Hematopoietic multipotent progenitor cell treated with erythropoietin and hydrocortisone succinate and interleukin-3 and kit ligand, for 4 days (in vitro differentiated cells): ENCODE measurements at regions not wholly inside any gene's neighbourhood (a gene's known extent, or its start where the extent isn't known, plus 50 kb on each side); places are given as distances from the start of the nearest gene placed in this dataset.

Source experiments
- DNase-seq: peaks from one replicate; pipeline ENCODE4 v3.0.0-alpha.2; 2015

DNA sequence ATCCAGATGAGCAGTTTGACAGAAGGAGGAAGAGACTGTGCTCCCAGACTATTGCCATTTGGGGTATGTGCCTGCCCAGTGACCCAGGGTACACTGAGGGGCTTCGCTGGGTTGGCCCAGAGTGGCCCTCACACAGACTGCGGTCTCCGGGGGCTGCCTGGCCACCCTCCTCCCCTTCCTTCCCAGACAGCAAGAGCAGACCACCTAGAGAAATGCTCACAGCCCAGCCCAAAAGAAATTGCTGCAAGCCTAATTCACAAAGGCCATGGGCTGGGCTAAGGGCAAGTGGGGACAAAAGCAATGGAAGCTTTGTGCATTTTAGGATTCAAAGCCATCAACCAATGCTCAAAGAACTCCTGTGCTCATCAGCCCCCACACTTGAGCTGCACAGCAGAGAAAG lies 277.6 kb downstream of the CDC5L start:
- DNase-seq: no peak

DNA sequence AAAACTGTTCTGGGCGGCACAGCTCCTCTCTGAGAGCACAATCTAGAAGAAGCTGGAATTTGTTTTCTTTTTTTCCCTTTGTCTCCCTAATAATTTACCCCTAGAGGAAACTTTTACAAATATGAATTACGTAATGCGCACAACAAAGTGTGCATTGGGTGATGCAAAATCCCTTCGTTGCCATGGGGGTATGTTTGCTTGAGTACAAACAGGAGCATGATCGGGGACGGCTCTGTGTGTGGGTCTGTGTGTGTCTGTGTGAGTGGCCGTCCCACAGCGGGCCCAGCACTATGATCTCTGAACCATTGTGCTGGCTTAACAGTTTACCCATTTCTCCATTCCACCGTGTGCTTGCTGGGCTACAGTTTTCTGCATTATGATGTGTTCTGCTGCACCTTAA lies 278.2 kb downstream of the CDC5L start:
- no peak for DNase-seq

DNA sequence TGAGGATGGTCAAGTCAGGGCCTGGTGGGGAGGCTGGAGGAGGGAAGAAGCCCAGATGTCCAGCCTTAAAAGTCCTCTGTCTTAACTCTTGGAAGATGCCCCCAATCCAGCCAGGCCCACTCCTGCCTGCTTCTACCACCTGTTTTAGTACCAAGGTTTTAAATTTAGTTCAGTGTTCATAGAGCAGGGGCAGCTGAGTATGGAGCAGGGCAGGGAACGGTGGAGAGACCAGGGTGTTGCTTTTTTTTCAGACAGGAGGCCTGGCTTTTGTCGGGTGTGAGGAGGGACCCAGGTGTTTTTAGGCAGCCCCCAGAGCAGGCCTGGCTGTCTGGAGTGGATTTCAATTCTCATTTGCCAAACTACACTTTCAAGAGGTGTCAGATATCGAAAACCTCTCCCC lies 278.8 kb downstream of the CDC5L start:
- no peak for DNase-seq

DNA sequence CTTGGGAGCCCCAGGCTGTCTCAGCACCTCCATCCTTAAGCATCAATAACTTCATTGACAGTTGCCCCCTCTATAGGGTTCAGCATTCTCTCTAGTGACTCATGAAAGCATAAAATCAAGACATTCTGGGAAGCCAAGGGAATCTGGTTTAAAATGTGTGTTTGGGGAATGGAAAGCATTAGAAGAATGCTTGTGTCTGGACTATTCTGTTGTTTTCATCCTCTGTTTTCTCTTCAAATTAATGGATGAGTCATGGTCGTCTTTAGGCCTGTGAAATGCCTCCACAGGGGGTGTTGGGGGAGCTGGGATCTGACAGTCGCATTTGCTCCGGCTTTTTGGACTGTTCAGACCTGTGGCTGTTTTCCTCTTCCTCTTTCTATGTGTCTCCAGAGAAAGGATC lies 279.7 kb downstream of the CDC5L start:
- no peak for DNase-seq

DNA sequence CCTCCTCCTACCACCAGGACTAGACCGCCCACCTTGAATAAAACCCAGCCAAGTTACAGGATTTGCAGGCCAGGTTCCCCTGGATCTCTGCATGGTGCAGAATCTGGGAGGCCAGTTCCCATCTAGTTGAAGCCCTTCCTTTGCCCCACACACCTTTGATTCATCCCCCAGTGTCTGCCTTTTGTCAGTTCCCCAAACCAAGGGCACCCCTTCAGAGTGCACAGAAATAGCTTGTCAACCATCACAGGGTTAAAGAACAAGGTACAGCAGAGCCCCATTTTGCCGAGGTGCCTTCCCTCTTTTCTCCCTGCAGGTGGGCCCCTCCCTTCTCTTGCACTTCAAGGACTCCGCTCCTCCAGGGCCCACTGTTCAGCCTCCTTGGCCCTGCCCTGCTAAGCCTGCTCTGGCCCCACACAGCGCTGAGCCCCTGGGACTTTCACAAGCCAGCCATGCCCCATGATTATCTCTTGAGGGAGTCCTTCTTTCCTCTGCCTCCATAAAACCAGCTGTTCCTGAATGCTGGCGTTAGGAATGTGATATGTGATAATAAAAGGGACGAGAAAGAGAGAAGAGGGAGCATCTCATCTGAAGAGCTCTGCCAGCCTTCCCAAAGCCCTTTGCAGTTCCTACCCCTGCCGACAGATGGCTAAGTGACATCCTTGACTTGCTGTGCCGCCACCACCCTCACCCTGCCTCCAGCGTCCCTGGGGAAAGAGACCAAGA lies 280.3 kb downstream of the CDC5L start:
- peak; percentile 57 for DNase-seq

DNA sequence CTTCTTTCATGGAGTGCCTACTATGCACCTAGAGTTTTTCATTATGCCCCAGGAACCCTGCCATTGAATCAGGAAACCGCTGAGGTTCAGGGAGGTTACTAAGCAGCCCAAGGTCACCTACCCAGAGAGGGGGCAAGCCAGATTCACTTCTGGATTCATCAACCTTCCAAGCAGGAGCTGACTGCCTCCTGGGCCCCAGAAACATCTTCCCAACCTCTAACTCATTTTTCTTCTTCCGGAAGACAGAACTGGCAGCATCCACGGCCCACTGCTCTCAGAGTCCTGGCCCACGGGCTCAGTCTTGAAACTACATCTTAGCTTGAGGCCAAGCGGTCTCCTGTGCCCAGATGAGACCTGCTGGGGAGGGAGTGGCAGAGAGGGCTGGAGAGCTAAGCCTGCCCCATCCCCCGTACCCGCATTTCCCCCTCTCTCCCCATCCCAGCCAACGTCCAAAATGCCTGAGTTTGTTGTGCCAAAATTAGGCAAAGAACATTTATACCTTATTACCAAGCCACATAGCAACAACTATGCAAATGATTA lies 281.0 kb downstream of the CDC5L start:
- no peak for DNase-seq

DNA sequence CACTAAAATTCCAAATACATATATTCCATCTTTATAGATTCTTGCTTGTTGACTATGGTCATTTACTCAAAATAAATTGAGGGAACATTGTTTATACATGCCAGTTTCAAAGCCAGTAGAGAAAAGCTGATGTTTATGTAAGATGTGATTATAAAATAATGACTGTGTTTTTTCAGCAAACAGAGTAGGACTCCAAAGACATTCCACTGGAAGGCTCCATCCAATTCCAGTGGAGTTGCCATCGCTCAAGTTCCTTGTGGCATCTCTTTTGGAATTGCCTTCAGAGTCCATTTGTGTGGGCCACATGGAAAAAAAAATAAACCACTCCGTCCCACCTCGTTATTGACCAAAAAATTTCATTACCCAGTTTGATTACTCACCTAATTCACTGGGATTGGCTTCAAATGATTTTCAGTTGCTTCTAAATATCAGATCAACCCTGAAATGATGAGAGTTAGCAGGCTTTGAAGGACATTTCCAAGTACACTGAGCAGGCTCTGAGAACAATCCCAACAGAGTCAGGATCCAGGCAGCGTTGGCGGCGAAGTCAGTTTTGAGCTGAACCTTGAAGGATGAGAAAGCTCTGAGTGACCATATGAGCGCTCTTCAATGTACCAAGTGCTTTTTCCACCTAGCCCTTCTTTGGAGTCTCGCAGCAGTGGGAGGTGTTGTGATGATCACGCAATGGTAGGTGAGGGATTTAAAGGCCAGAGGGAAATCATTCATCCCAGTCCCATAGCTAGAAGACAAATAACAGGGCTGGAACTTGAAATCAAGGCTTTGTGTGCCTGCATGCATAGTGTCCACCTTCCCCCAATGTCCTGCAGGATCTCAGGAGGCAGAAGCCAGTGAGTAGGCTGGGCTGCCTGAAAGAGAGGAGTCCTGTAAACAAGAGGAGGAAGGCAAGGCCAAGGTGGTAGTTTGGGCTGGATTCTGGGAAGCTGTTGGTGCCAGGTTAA lies 281.7 kb downstream of the CDC5L start:
- no peak for DNase-seq

DNA sequence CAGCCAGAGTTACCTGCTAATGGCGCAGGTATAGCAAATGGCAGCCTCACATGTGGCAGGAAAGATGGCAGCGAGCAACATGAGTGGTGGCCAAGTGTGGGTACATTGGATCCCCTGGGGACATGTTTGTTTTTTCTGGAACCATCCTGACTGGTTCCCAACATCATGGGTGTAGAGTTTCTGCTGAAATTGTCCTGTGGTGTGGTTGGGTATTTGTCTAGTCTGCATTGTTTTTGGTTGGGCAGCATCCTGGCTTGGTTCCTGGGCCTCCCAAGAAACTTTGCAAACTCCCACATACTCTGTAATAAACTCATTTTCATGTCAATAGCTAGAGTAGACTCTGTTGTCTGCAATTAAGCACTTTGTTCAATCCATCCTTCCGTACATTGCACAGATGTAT lies 282.6 kb downstream of the CDC5L start:
- no peak for DNase-seq

DNA sequence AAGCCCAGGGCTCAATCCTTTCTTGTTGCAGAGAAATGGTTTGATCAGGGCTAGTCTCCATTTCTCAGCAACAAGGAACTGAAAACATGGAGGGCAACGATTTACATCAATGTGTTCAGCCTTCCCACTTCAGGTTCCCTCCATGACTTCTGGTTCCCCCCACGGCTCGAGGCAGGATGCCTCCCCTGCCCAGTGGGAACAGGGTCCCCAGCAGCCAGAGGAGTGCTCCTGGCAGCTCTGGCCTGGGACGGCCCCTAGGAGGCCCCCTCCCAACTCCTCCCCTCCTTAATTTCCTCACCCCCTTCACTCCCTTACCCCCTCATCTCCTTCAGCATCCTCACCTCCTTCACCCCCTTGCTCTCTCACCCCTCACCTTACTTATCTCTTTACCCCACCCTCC lies 283.8 kb downstream of the CDC5L start:
- DNase-seq: no peak

DNA sequence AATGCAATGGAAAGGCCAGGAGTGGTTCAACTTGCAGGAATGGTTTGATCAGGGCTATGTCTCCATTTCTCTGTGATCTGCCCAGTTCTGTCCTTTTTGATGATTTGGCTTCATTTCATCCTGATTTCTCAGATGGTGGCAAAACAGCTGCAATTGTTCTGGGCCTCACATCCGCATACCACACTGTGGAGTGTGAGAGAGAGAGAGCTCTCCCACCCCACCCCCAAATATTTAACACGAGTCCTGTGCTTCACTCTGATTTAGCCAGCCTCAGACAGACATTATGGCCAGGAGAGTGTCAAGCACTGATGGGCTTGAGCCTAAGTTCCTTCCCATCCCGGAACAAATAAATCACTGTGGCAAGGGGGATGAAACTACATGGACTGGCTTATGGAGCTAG lies 284.6 kb downstream of the CDC5L start:
- DNase-seq: no peak

DNA sequence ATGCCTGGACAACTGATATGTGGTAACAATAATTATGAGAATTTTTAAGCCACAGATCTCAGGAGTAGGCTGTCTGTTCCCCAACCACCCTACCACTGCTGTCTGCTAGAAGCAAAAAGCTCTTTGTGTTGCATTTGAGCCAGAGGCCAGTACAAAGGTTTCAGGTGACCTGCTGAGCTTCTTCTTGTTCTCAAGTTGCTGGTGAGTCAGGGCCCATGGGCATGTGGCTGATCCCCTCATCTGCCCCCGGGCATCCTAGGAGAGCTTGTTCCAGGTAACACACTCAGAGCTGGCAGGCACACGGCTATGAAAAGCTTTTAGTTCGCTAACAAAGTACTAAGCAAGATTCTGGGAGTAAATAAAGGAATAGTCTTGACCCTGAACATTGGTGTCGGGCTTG lies 285.3 kb downstream of the CDC5L start:
- DNase-seq: no peak

DNA sequence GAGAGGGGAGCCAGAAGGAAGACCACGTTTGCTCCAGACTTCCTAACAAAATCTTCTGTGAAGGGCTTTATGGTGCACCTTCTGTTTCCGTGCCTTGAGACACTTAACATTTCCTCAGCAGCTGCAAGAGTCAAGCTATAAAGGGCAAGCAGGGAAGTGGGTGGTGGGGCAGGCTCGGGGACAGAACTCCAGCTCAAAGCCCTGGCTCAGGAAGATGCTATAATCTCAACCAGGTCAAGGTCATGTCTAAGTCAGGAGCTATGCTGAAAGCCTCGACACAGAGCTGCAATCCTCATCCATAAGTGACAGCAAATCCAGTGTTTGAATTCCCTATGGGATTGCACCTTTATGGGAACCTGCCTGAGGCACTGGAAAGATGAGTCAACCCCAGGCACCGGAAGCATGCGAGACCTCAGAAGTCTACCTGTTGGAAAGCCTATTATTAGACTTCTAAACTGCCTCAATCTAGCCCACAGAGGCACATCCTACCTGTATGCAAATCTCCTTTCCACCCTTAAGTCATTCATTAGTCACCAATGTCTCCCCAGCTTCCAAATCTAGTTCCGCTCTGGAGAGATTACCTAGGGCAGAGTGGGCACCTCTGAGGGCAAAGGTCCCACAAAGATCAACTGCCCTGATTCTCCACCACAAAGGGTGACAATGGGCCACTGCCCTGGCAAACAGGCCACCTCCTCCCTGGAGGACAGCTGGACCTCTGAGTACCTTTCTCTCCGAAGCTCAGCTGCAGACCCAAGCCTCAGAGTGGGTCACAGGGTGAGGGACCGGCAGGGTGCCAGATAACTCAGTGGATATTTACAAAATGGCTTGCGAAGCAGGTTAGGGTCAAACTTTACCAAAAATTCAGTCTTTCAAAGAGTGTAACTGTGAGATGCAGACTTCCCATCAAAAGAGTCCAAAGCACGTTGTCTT lies 287.0 kb downstream of the CDC5L start:
- DNase-seq: no peak

DNA sequence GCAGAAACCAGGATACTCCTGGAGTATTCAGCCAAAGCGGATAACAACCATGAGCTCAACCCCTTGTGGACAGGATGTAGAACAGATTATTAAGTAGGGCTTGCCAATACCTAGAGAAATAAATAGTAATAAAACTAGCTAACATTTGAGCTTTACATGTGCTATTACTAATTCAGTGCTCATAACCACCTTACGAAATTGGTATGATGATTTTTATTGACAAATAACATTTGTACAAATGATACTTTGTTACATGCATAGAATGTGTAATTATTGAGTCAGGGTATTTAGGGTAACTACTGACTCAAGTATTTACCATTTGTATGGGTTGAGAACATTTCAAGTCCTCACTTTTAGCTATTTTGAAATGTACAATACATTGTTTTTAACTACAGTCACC lies 287.9 kb downstream of the CDC5L start:
- no peak for DNase-seq

DNA sequence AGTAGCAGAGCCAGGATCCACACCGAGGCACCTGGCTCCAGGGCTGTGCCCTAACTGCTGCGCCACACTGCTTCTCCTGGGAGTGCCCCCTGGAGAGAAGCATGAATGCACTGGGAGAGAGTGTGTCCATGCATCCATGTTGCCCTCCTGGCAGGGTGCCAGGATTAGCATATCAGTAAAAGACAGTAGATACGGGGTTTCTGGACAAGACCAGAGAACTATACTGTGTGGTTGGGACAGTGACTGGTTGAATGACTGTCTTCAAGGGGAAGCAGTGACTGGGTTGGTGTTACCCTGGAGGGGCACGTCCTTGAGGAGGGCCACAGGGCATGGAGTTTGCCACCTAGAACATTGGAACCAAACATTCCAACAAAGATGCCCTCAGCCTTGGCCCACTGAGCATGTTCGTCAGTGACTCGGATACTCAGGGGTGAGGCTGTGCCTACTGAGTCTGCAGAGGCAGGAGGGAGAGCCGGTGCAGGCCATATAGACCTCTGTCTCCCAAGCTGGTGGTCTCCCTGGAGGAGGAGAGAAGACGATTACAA lies 288.8 kb downstream of the CDC5L start:
- DNase-seq: peak; percentile 20

DNA sequence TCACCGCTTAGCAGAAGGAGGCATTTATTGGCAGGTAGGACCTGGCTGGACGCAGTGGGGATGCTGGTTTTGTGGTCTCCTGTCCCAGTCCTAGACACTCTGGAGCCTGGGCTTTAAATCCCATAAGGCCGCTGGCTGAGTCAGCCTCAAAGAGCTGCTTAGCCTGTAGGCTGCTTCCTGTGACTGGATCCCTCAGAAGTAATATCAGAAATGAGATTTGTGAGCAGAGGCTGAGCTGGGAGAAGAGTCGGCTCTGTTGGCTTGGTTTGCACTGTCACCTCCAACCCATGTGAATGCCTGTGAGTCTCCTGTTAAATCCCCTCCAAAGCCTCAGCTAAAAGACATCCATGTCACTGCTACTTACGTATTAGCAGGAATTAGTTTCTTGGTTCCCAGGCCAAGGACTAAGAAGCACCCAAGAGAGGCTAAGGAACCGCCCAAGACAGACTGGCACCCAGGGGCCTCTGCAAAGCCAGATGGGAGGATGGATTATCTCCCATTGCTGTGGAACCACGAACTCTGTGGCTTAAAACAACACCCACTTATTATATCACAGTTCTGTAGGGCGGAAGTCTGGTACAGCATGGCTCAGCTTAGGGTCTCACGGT lies 289.4 kb downstream of the CDC5L start:
- DNase-seq: peak; percentile 15

DNA sequence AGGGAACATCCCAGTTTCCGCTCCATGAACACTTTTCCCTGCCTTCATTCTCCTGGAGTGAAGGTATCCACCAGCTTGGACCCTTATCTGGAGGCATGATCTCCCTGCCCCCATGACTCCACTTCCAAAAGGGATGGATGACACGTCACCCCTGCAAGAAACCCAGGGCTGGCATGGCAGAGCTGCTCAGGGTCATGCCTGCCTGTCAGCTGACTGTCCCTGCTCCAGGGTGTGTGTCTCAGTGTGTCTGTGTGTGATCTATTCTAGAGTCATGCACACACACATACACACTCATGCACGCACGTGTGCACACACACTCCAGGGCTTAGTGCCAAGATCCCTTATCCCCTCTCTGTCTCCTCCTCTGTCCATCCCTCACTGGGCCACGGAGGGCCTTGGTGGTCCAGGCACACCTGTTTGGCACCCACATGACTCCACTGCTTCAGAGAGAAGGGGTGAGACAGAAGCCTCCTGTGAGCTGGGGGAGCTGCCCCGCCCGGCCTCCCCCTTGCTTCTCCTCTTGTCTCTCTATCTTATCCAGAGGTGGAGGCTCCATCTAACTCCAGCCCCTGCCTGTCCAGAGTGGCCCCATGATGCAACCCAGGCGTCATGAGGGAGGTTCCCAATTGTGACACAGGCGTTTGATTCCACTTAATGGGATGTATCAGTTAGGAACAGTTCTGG lies 290.9 kb downstream of the CDC5L start:
- DNase-seq: no peak

DNA sequence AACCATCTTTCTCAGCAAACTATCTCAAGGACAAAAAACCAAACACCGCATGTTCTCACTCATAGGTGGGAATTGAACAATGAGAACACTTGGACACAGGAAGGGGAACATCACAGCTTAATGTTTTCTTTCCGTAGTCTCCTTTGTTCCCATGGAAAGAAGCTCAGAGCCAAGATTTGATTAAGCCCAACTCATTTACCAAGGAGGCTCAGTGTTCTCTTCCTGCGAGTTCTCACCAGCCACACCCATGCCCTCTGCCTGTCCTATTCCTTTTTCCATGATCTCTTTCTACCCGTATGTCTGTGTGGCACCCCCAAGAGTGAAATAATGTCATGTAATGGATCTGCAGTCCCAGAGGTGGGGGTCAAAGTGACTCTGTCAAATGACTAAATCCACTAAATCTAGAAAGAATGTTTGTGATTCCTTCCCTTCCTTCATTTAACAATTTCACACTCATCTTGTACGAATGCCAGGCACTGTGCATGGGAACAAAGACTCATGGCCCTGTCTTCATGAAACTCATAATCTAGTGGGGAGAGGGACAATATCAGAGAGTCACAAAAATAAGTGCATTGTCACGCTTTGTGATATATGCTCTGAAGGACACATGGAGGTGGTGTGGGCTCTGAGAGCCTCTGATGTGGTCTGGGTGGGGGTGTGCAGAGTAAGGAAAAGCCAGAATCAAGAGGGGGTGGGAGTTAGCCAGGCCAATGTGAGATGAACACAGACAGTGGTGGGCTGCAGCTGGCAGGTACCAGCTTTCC lies 292.1 kb downstream of the CDC5L start:
- no peak for DNase-seq

DNA sequence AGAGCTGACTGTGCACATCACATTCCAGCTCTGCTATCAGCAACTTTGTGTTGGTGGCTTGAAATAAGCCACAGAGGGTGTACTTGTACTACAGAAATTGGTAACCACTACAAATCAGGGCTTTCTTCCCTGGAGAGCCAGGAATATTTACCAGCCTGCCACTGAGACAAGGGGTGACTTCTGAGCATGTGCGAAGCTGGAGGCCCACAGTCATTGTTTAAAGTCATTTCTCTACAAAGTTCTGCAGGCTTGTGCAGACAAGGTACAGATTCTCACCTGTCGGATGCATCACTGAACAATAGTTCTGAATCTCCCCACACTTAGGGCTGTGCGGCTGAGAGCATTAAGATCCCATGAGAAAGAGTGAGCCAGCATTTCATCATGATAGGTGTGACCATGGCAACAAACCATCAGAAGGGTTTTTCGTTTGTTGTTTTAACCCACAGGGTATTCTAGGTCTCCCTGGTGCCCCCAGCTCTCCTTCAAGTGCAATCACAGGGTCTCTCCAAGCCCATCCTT lies 292.8 kb downstream of the CDC5L start:
- DNase-seq: no peak

DNA sequence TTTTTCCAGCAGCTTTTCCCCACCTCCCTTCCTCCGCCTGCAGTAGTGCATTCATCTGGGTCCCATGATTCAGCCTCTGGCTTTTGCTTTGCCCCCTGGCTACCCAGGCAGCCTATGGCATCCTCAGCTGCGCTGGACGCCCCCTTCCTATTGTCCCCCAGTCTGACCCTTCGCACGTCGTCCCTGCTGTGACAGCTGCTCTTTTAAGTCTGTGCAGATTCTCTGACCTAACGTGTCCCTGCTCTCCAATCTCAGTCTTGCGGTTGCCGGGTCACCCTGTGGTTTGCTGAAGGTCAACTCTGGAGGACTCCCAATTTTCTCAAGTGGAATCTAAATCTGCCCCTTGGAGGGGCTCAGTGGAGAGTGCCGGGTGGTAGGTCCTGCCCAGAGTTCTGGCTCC lies 294.3 kb downstream of the CDC5L start:
- no peak for DNase-seq

DNA sequence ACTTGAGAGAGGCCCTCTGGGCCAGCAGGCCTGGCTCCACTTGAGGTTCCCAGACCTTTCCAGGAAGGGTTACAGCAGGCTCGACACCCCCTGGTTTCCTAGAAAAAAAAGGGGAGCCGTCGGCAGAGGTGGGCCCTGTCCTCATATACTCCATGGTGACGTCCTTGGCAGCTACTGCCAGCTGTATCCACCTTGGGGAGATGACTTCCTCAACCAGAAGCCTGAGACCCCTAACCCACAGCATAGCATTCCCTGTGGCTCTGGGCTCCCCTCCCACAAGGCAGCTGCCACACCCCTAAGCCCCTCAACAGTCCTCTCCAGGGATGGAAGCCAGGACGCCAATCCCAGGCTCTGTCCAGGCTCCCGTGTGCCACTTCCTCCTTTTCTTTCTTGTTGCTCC lies 294.8 kb downstream of the CDC5L start:
- DNase-seq: no peak
